ENCODE measurements at regions not wholly inside any gene's neighbourhood (a gene's known extent, or its start where the extent isn't known, plus 50 kb on each side); places are given as distances from the start of the nearest gene placed in this dataset.

- no peaks in the 10 kb centered on the region for H3K9me3 ChIP-seq (ENCODE audit: control insufficient read depth, low read length)
- no peak overlapping the region for H3K27ac ChIP-seq (ENCODE audit: insufficient read depth, low read length, poor library complexity, severe bottlenecking)
- H3K27me3 ChIP-seq (replicated peaks; ENCODE audit: control insufficient read depth, insufficient read depth, low read length, poor library complexity, severe bottlenecking), result no peaks in the 10 kb centered on the region
- no peaks in the 10 kb centered on the region for H3K36me3 ChIP-seq (ENCODE audit: control insufficient read depth, insufficient read depth, low read length)
- DNase-seq, result no peak
- no peaks in the 10 kb centered on the region for H3K4me1 ChIP-seq (ENCODE audit: control insufficient read depth, insufficient read depth, low read length, poor library complexity, severe bottlenecking)
- H3K4me3 ChIP-seq (ENCODE audit: insufficient read depth, low read depth, low read length, poor library complexity, severe bottlenecking), result no peak overlapping the region
Measured at GRCh38 chr10:130326954-130327353, 190.8 kb downstream of the GLRX3 start.

- H3K9me3 ChIP-seq (ENCODE audit: control insufficient read depth, low read length), result no peaks in the 10 kb centered on the region
- DNase-seq, result no peak
- H3K27me3 ChIP-seq (replicated peaks; ENCODE audit: control insufficient read depth, insufficient read depth, low read length, poor library complexity, severe bottlenecking), result no peaks in the 10 kb centered on the region
- H3K27ac ChIP-seq (ENCODE audit: insufficient read depth, low read length, poor library complexity, severe bottlenecking), result no peak overlapping the region
- no peak overlapping the region for H3K4me3 ChIP-seq (ENCODE audit: insufficient read depth, low read depth, low read length, poor library complexity, severe bottlenecking)
- H3K36me3 ChIP-seq (ENCODE audit: control insufficient read depth, insufficient read depth, low read length), result no peaks in the 10 kb centered on the region
- no peaks in the 10 kb centered on the region for H3K4me1 ChIP-seq (ENCODE audit: control insufficient read depth, insufficient read depth, low read length, poor library complexity, severe bottlenecking)
Measured at GRCh38 chr10:130329792-130330191, 193.6 kb downstream of the GLRX3 start.

GRCh38 chr10:130333185-130333584 lies 197.0 kb downstream of the GLRX3 start:
- DNase-seq, result no peak
- Histone ChIP-seq H3K36me3 (ENCODE audit: control insufficient read depth, insufficient read depth, low read length) (no peaks in the 10 kb centered on the region), H3K27me3 (replicated peaks; ENCODE audit: control insufficient read depth, insufficient read depth, low read length, poor library complexity, severe bottlenecking) (no peaks in the 10 kb centered on the region), H3K4me3 (ENCODE audit: insufficient read depth, low read depth, low read length, poor library complexity, severe bottlenecking) (no peak overlapping the region), H3K27ac (ENCODE audit: insufficient read depth, low read length, poor library complexity, severe bottlenecking) (no peak overlapping the region), H3K9me3 (ENCODE audit: control insufficient read depth, low read length) (no peaks in the 10 kb centered on the region), H3K4me1 (ENCODE audit: control insufficient read depth, insufficient read depth, low read length, poor library complexity, severe bottlenecking) (no peaks in the 10 kb centered on the region)

- no peaks in the 10 kb centered on the region for H3K9me3 ChIP-seq (ENCODE audit: control insufficient read depth, low read length)
- H3K4me1 ChIP-seq (ENCODE audit: control insufficient read depth, insufficient read depth, low read length, poor library complexity, severe bottlenecking), result no peaks in the 10 kb centered on the region
- no peak overlapping the region for H3K4me3 ChIP-seq (ENCODE audit: insufficient read depth, low read depth, low read length, poor library complexity, severe bottlenecking)
- DNase-seq, result no peak
- no peak overlapping the region for H3K27ac ChIP-seq (ENCODE audit: insufficient read depth, low read length, poor library complexity, severe bottlenecking)
- H3K36me3 ChIP-seq (ENCODE audit: control insufficient read depth, insufficient read depth, low read length), result no peaks in the 10 kb centered on the region
- no peaks in the 10 kb centered on the region for H3K27me3 ChIP-seq (replicated peaks; ENCODE audit: control insufficient read depth, insufficient read depth, low read length, poor library complexity, severe bottlenecking)
Measured at GRCh38 chr10:130335336-130335735, 199.1 kb downstream of the GLRX3 start.

- DNase-seq, result no peak
- Histone ChIP-seq H3K36me3 (ENCODE audit: control insufficient read depth, insufficient read depth, low read length) (no peaks in the 10 kb centered on the region), H3K27ac (ENCODE audit: insufficient read depth, low read length, poor library complexity, severe bottlenecking) (no peak overlapping the region), H3K27me3 (replicated peaks; ENCODE audit: control insufficient read depth, insufficient read depth, low read length, poor library complexity, severe bottlenecking) (no peaks in the 10 kb centered on the region), H3K4me1 (ENCODE audit: control insufficient read depth, insufficient read depth, low read length, poor library complexity, severe bottlenecking) (no peaks in the 10 kb centered on the region), H3K9me3 (ENCODE audit: control insufficient read depth, low read length) (no peaks in the 10 kb centered on the region), H3K4me3 (ENCODE audit: insufficient read depth, low read depth, low read length, poor library complexity, severe bottlenecking) (no peak overlapping the region)
Measured at GRCh38 chr10:130336617-130337304, 200.6 kb downstream of the GLRX3 start.

- no peak overlapping the region for H3K27ac ChIP-seq (ENCODE audit: insufficient read depth, low read length, poor library complexity, severe bottlenecking)
- no peaks in the 10 kb centered on the region for H3K4me1 ChIP-seq (ENCODE audit: control insufficient read depth, insufficient read depth, low read length, poor library complexity, severe bottlenecking)
- no peak for DNase-seq
Measured at GRCh38 chr10:130337305-130337640, 201.1 kb downstream of the GLRX3 start.

GRCh38 chr10:130337696-130338635 lies 201.8 kb downstream of the GLRX3 start:
- H3K4me3 ChIP-seq (ENCODE audit: insufficient read depth, low read depth, low read length, poor library complexity, severe bottlenecking), result no peak overlapping the region
- H3K9me3 ChIP-seq (ENCODE audit: control insufficient read depth, low read length), result no peaks in the 10 kb centered on the region
- H3K4me1 ChIP-seq (ENCODE audit: control insufficient read depth, insufficient read depth, low read length, poor library complexity, severe bottlenecking), result no peaks in the 10 kb centered on the region
- no peak overlapping the region for H3K27ac ChIP-seq (ENCODE audit: insufficient read depth, low read length, poor library complexity, severe bottlenecking)
- no peaks in the 10 kb centered on the region for H3K36me3 ChIP-seq (ENCODE audit: control insufficient read depth, insufficient read depth, low read length)
- no peak for DNase-seq
- no peaks in the 10 kb centered on the region for H3K27me3 ChIP-seq (replicated peaks; ENCODE audit: control insufficient read depth, insufficient read depth, low read length, poor library complexity, severe bottlenecking)

More at GRCh38 chr10:130337305-130337640, 201.1 kb downstream of the GLRX3 start:
- Histone ChIP-seq H3K9me3 (ENCODE audit: control insufficient read depth, low read length) (no peaks in the 10 kb centered on the region), H3K27me3 (replicated peaks; ENCODE audit: control insufficient read depth, insufficient read depth, low read length, poor library complexity, severe bottlenecking) (no peaks in the 10 kb centered on the region), H3K4me3 (ENCODE audit: insufficient read depth, low read depth, low read length, poor library complexity, severe bottlenecking) (no peak overlapping the region), H3K36me3 (ENCODE audit: control insufficient read depth, insufficient read depth, low read length) (no peaks in the 10 kb centered on the region)

- H3K4me1 ChIP-seq (ENCODE audit: control insufficient read depth, insufficient read depth, low read length, poor library complexity, severe bottlenecking), result no peaks in the 10 kb centered on the region
- no peaks in the 10 kb centered on the region for H3K36me3 ChIP-seq (ENCODE audit: control insufficient read depth, insufficient read depth, low read length)
- H3K9me3 ChIP-seq (ENCODE audit: control insufficient read depth, low read length), result no peaks in the 10 kb centered on the region
- DNase-seq, result no peak
- H3K27me3 ChIP-seq (replicated peaks; ENCODE audit: control insufficient read depth, insufficient read depth, low read length, poor library complexity, severe bottlenecking), result no peaks in the 10 kb centered on the region
- no peak overlapping the region for H3K4me3 ChIP-seq (ENCODE audit: insufficient read depth, low read depth, low read length, poor library complexity, severe bottlenecking)
- no peak overlapping the region for H3K27ac ChIP-seq (ENCODE audit: insufficient read depth, low read length, poor library complexity, severe bottlenecking)
Measured at GRCh38 chr10:130338636-130339024, 202.4 kb downstream of the GLRX3 start.

GRCh38 chr10:130339091-130339490 lies 202.9 kb downstream of the GLRX3 start:
- Histone ChIP-seq H3K36me3 (ENCODE audit: control insufficient read depth, insufficient read depth, low read length) (no peaks in the 10 kb centered on the region), H3K4me1 (ENCODE audit: control insufficient read depth, insufficient read depth, low read length, poor library complexity, severe bottlenecking) (no peaks in the 10 kb centered on the region), H3K27ac (ENCODE audit: insufficient read depth, low read length, poor library complexity, severe bottlenecking) (no peak overlapping the region), H3K4me3 (ENCODE audit: insufficient read depth, low read depth, low read length, poor library complexity, severe bottlenecking) (no peak overlapping the region), H3K27me3 (replicated peaks; ENCODE audit: control insufficient read depth, insufficient read depth, low read length, poor library complexity, severe bottlenecking) (no peaks in the 10 kb centered on the region), H3K9me3 (ENCODE audit: control insufficient read depth, low read length) (no peaks in the 10 kb centered on the region)
- no peak for DNase-seq

- no peak overlapping the region for H3K27ac ChIP-seq (ENCODE audit: insufficient read depth, low read length, poor library complexity, severe bottlenecking)
- H3K27me3 ChIP-seq (replicated peaks; ENCODE audit: control insufficient read depth, insufficient read depth, low read length, poor library complexity, severe bottlenecking), result no peaks in the 10 kb centered on the region
- no peaks in the 10 kb centered on the region for H3K9me3 ChIP-seq (ENCODE audit: control insufficient read depth, low read length)
- no peak overlapping the region for H3K4me3 ChIP-seq (ENCODE audit: insufficient read depth, low read depth, low read length, poor library complexity, severe bottlenecking)
- no peaks in the 10 kb centered on the region for H3K36me3 ChIP-seq (ENCODE audit: control insufficient read depth, insufficient read depth, low read length)
- H3K4me1 ChIP-seq (ENCODE audit: control insufficient read depth, insufficient read depth, low read length, poor library complexity, severe bottlenecking), result no peaks in the 10 kb centered on the region
- DNase-seq, result no peak
Measured at GRCh38 chr10:130339911-130340310, 203.7 kb downstream of the GLRX3 start.

All from effector memory CD4-positive, alpha-beta T cell (primary cell).